Testis (tissue), 2 donors: ENCODE measurements at regions not wholly inside any gene's neighbourhood (a gene's known extent, or its start where the extent isn't known, plus 50 kb on each side); places are given as distances from the start of the nearest gene placed in this dataset.
"Not testable (repeated sequence)": the region's sequence is repeated elsewhere in the genome, so short reads cannot be mapped to it uniquely, and the experiment has no call there.

Source experiments
- DNase-seq: peaks from one replicate; pipeline ENCODE4 v3.0.0-alpha.2; 2019
- H3K27ac ChIP-seq, 2 donors: fragments of 200-600 bp; sonication (generic); one replicate each; pipeline ENCODE4 v1.5.1; 2019
- H3K27me3 ChIP-seq: fragments of 200-600 bp; sonication (generic); one replicate; pipeline ENCODE4 v1.5.1; 2019
- H3K36me3 ChIP-seq: fragments of 200-600 bp; sonication (generic); one replicate; pipeline ENCODE4 v1.5.1; 2017; ENCODE audit warnings: low read depth; ENCODE audit errors: missing control alignments
- H3K4me1 ChIP-seq: fragments of 200-600 bp; sonication (generic); one replicate; pipeline ENCODE4 v1.5.1; 2019
- H3K4me3 ChIP-seq, 2 donors: fragments of 200-600 bp; sonication (generic); one replicate each; pipeline ENCODE4 v1.5.1; 2017 to 2019
- H3K9me3 ChIP-seq: fragments of 200-600 bp; sonication (generic); one replicate; pipeline ENCODE4 v1.5.1; 2017
- CTCF ChIP-seq, 3 experiments: fragments of 450-650 bp in 2 of 3; fragments of 200-600 bp in 1 of 3; sonication (generic) in 1 of 3; IDR thresholded peaks; one replicate each; pipeline ENCODE4 v1.5.1; 2016 to 2019; ENCODE audit warnings: antibody characterized with exemption in 3 of 3, mild to moderate bottlenecking in 2 of 3, moderate library complexity in 1 of 3
- POLR2A ChIP-seq: fragments of 450-650 bp; IDR thresholded peaks from one replicate; pipeline ENCODE4 v1.6.1; 2017; ENCODE audit warnings: antibody characterized with exemption, mild to moderate bottlenecking, moderate library complexity
- WGBS, 2 donors: methylation state at CpG; one replicate each; pipeline ENCODE4 v1.1.5; 2018; 5-methylcytosine and 5-hydroxymethylcytosine counted together
- intact Hi-C: fragments of 100-400 bp; cut with DNase I; formaldehyde crosslinking; loops from one replicate; pipeline ENCODE4 v1.15.1; 2023; ENCODE audit warnings: low total_unique reads

DNA sequence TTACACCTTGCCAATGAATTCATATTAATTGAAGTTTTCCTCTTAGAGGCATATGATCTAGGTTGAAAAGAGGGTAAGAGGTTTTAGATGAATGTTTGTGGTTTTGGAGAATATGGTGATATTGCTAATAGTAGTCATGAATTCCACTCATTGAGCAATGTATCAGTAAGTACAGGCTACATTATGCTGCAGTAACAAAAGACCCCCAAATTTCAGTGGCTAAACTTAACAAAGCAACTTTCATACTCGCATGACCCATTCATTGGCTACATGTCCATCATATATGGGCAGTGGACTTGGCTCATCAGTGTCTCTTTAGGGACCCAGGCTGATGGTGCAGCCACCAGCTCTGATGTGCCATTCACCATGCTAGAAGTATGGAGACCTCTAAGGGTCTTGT, 196.6 kb upstream of the MYL2 start:
- DNase-seq, result no peak
- intact Hi-C loops, result no loop called here
- no peak for TF ChIP-seq POLR2A

GRCh38 chr12:111113313-111113712, 192.9 kb upstream of the MYL2 start:
- H3K27ac ChIP-seq, DNase-seq, intact Hi-C loops, H3K9me3 ChIP-seq, H3K27me3 ChIP-seq, H3K4me3 ChIP-seq, H3K4me1 ChIP-seq, H3K36me3 ChIP-seq: not testable (repeated sequence)
- 88 to 91% methylated on average over 3 of the region's 3 CpGs for WGBS, 2 donors

More for the DNA sequence above, 196.6 kb upstream of the MYL2 start:
- Histone ChIP-seq H3K27ac (no peak overlapping the region), H3K36me3 (peaks cover 2% of the 10 kb centered on the region), H3K9me3 (no peaks in the 10 kb centered on the region), H3K27me3 (no peaks in the 10 kb centered on the region), H3K4me3 (no peak overlapping the region), H3K4me1 (no peaks in the 10 kb centered on the region)
- 95 to 100% methylated on average over 1 of the region's 1 CpG for WGBS, 2 donors

DNA sequence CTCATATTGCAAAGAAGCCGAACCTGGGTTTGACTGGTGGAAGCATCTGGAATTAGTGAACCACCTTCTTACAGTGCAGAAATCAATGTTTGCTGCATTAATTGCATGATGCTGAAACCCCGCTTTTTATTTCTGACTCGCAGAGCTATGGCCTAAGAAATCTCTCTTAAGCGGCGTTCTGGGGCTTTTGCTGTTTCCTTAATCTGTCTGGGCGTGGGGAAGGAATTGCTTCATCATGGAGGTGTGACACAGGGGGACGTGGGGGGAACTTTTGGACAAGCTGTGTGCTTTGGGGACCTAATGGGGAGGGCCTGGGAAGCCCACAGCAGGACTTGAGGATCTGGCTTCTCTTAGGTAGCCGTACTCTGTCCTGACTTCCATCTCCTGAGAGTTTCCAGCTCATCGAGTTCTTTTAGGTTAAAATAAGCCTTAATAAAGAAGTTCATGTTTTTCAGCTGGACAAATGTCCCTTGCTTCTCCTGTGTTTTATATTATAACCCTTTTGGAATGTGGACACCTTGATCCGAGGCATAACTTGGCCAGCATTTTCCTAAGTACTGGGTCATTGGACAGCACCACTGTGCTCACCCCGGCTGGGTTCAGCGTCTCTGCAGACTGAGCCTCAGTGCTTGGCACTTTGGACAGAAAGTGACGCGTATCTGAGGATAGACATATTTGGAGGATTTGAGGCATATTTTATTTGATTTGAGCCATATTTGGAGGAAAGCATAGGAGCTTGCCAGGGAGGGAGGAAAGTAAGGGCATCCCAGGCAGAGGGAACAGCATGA, 192.1 kb upstream of the MYL2 start:
- Histone ChIP-seq H3K9me3 (no peaks in the 10 kb centered on the region), H3K4me3 (no peak overlapping the region), H3K4me1 (no peaks in the 10 kb centered on the region), H3K27ac (no peak overlapping the region), H3K27me3 (no peaks in the 10 kb centered on the region), H3K36me3 (peaks cover 2% of the 10 kb centered on the region)
- TF ChIP-seq CTCF (IDR thresholded peaks at IDR 0.05) (no peak), POLR2A (no peak)
- WGBS, 2 donors, result 82 to 89% methylated on average over 14 of the region's 14 CpGs
- no peak for DNase-seq
- intact Hi-C loops, result no loop called here

- H3K9me3 ChIP-seq, result no peaks in the 10 kb centered on the region
- intact Hi-C loops, result no loop called here
- TF ChIP-seq POLR2A (no peak), CTCF (IDR thresholded peaks at IDR 0.05) (no peak)
- H3K27me3 ChIP-seq, result no peaks in the 10 kb centered on the region
- no peak for DNase-seq
- H3K36me3 ChIP-seq, result peaks cover 2% of the 10 kb centered on the region
- H3K4me3 ChIP-seq, result no peak overlapping the region
- H3K4me1 ChIP-seq, result no peaks in the 10 kb centered on the region
- WGBS, 2 donors, result 37 to 66% methylated on average over 4 of the region's 4 CpGs
- H3K27ac ChIP-seq, result no peak overlapping the region
These were observed 191.3 kb upstream of the MYL2 start for GRCh38 chr12:111111681-111112080.

GRCh38 chr12:111110556-111110955, 190.2 kb upstream of the MYL2 start:
- Histone ChIP-seq H3K9me3 (no peaks in the 10 kb centered on the region), H3K27me3 (no peaks in the 10 kb centered on the region), H3K27ac (no peak overlapping the region), H3K4me3 (no peak overlapping the region), H3K4me1 (no peaks in the 10 kb centered on the region), H3K36me3 (no peaks in the 10 kb centered on the region)
- 89 to 90% methylated on average over 5 of the region's 5 CpGs for WGBS, 2 donors
- intact Hi-C loops, result no loop called here
- no peak for TF ChIP-seq POLR2A
- TF ChIP-seq CTCF (IDR thresholded peaks at IDR 0.05), result no peak
- DNase-seq, result no peak

DNA sequence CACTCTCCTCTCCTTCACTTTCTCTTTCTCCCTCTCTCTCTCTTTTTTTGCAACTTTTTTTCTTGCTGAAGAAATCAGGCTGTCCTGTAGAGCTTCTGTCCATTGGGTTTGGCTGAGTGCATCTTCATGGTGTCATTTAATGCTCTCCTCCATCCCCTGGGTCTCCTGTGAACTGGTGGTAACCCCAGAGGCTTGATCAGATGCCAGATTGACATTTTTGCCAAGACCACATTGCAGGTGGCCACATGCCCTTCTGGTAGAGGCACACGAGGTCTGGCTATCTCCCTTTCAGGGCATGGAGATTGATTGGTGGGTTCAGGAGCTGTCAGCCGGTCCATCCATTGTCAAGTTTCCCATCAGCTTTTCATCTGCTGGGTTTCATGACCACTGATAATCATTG, 188.3 kb upstream of the MYL2 start:
- no peak overlapping the region for H3K4me3 ChIP-seq
- intact Hi-C loops, result no loop called here
- H3K27ac ChIP-seq, result no peak overlapping the region
- no peaks in the 10 kb centered on the region for H3K36me3 ChIP-seq
- no peak for DNase-seq
- WGBS, 2 donors, result 69 to 80% methylated on average over 2 of the region's 2 CpGs
- H3K27me3 ChIP-seq, result no peaks in the 10 kb centered on the region
- H3K9me3 ChIP-seq, result no peaks in the 10 kb centered on the region
- H3K4me1 ChIP-seq, result no peaks in the 10 kb centered on the region
- TF ChIP-seq POLR2A, result no peak
- no peak for TF ChIP-seq CTCF (IDR thresholded peaks at IDR 0.05)
